IPS DF 6.9 (cell line): ENCODE measurements at regions not wholly inside any gene's neighbourhood (a gene's known extent, or its start where the extent isn't known, plus 50 kb on each side); places are given as distances from the start of the nearest gene placed in this dataset.
"Not testable (repeated sequence)": the region's sequence is repeated elsewhere in the genome, so short reads cannot be mapped to it uniquely, and the experiment has no call there.

ENCODE experiments used
- DNase-seq: peaks from one replicate; pipeline ENCODE4 v3.0.0-alpha.2; 2013; ENCODE audit warnings: low read depth, low spot score
- H3K27ac ChIP-seq: one replicate; pipeline ENCODE4 v1.5.1; 2013; ENCODE audit warnings: low read length, control low read depth
- H3K27me3 ChIP-seq: 2 replicates; pipeline ENCODE4 v1.6.1; 2013; ENCODE audit warnings: mild to moderate bottlenecking, low read length; ENCODE audit not compliant: control insufficient read depth, insufficient read depth
- H3K36me3 ChIP-seq: 2 replicates; pipeline ENCODE4 v1.6.1; 2013; ENCODE audit warnings: low read length; ENCODE audit not compliant: control insufficient read depth, insufficient read depth
- H3K4me1 ChIP-seq: 2 replicates; pipeline ENCODE4 v1.6.1; 2013; ENCODE audit warnings: low read length; ENCODE audit not compliant: control insufficient read depth, insufficient read depth
- H3K4me3 ChIP-seq: 2 replicates; pipeline ENCODE4 v1.5.1; 2013; ENCODE audit warnings: mild to moderate bottlenecking, low read length
- H3K9me3 ChIP-seq: 2 replicates; pipeline ENCODE4 v1.6.1; 2013; ENCODE audit warnings: low read length, inconsistent platforms; ENCODE audit not compliant: control insufficient read depth, insufficient read depth
- WGBS: extraction: QIAGEN DNeasy Blood & Tissue Kit; methylation state at CpG from one replicate; pipeline ENCODE4 v1.1.7; 2013; ENCODE audit warnings: mixed read lengths, missing lambda C conversion rate; ENCODE audit not compliant: insufficient read length, insufficient coverage; 5-methylcytosine and 5-hydroxymethylcytosine counted together

DNA sequence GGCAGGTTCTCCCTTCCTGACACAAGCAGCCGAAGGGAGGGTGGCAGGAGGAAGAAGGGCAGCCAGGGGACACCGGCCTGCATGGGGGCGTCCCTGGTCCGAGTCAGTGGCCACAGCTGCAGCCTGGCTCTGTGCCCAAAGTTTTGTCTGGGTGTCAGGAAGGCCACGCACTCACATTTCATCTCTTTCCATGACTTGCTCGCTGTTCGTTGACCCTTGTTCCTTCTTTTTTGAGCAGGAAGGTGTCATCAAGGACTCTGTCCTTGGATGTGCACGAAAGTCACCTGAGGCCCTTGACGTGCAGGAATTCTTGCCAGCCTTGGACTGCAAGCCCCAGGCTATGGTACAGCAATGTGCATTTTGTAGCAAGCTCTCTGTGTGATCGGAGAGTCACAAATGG lies 93.3 kb downstream of the TNFRSF13B start:
- no peak for DNase-seq
- H3K27ac ChIP-seq, result no peak overlapping the region
- H3K27me3 ChIP-seq, result no peaks in the 10 kb centered on the region
- H3K9me3 ChIP-seq, result no peaks in the 10 kb centered on the region
- H3K4me3 ChIP-seq, result no peak overlapping the region
- no CpG with 5 or more reads among the region's 10 CpGs for WGBS
- no peaks in the 10 kb centered on the region for H3K36me3 ChIP-seq
- H3K4me1 ChIP-seq, result no peaks in the 10 kb centered on the region

GRCh38 chr17:16878084-16878483 lies 93.8 kb downstream of the TNFRSF13B start:
- Histone ChIP-seq H3K4me1 (no peaks in the 10 kb centered on the region), H3K27ac (no peak overlapping the region), H3K27me3 (no peaks in the 10 kb centered on the region), H3K4me3 (no peak overlapping the region), H3K9me3 (no peaks in the 10 kb centered on the region), H3K36me3 (no peaks in the 10 kb centered on the region)
- no CpG with 5 or more reads among the region's 4 CpGs for WGBS
- DNase-seq, result no peak

- no CpG with 5 or more reads among the region's 1 CpG for WGBS
- H3K9me3 ChIP-seq, result no peaks in the 10 kb centered on the region
- no peak overlapping the region for H3K27ac ChIP-seq
- no peaks in the 10 kb centered on the region for H3K36me3 ChIP-seq
- no peaks in the 10 kb centered on the region for H3K4me1 ChIP-seq
- no peak overlapping the region for H3K4me3 ChIP-seq
- no peak for DNase-seq
- no peaks in the 10 kb centered on the region for H3K27me3 ChIP-seq
Observed at GRCh38 chr17:16877099-16877498, 94.8 kb downstream of the TNFRSF13B start.

DNA sequence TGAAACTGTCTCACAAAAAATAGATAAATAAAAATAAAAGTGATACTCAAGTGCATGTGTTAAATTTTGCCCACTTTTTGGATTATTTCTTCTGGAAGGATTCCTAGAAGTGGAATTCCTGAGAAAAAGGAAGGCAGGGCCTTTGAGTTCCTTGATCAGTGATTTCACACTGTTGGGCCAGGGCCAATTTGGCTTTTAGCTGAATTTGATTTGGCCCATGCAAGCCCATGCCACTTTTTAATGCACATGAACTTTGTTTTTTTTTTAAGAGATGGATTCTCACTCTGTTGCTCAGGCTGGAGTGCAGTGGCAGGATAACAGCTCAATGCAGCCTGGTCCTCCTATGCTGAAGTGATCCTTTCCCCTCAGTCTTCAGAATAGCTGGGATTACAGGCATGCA lies 96.3 kb downstream of the TNFRSF13B start:
- Histone ChIP-seq H3K36me3 (no peaks in the 10 kb centered on the region), H3K27ac (no peak overlapping the region), H3K4me3 (no peak overlapping the region), H3K4me1 (no peaks in the 10 kb centered on the region), H3K9me3 (no peaks in the 10 kb centered on the region), H3K27me3 (no peaks in the 10 kb centered on the region)
- DNase-seq, result no peak

GRCh38 chr17:16874216-16874615 lies 97.7 kb downstream of the TNFRSF13B start:
- H3K4me1 ChIP-seq, H3K36me3 ChIP-seq, H3K4me3 ChIP-seq, H3K27me3 ChIP-seq, H3K9me3 ChIP-seq, DNase-seq, H3K27ac ChIP-seq: not testable (repeated sequence)
- WGBS, result no CpG with 5 or more reads among the region's 12 CpGs

DNA sequence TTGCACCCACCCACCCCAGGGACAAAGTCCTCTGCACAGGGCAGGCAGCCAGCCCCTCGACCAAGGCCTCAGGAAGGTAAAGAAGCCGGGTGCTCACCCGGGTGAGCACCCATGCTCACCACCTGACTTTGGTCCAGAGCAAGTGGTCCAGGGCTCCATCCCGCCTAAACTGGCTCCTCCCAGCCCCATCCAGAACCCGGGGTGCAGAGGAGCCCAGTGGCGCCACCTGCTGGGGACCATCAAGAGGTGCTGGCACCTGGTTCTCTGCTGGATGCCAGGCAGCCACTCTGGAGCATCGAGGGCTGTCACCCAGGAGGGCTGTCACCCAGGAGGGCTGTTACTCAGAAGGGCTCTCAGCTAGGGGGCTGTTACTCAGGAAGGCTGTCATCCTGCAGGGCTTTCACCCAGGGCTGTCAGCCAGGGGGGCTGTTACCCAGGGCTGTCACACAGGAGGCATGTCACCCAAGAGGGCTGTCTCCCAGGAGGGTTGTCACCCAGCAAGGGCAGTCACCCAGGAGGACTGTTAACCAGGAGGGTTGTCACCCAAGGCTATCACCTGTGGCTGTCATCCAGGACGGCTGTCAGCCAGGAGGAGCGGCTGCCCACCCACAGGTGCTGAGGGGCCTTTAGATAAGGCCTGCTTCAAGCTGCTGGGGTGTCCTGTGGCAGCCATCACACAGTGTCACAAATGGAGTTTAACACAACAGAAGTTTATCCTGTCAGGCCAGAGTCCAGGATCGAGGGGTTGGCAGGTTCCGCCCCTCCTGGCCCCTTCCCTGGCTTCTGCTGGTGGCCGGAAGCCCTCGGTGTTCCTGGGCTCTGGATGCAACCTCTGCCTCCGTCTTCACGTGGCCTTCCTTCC lies 98.5 kb downstream of the TNFRSF13B start:
- WGBS, result no CpG with 5 or more reads among the region's 15 CpGs
- H3K27me3 ChIP-seq, result no peaks in the 10 kb centered on the region
- peak; percentile 31 for DNase-seq
- no peak overlapping the region for H3K27ac ChIP-seq
- no peak overlapping the region for H3K4me3 ChIP-seq
- H3K9me3 ChIP-seq, result no peaks in the 10 kb centered on the region
- H3K4me1 ChIP-seq, result no peaks in the 10 kb centered on the region
- no peaks in the 10 kb centered on the region for H3K36me3 ChIP-seq

- no peak for DNase-seq
- no peaks in the 10 kb centered on the region for H3K27me3 ChIP-seq
- H3K9me3 ChIP-seq, result no peaks in the 10 kb centered on the region
- no peaks in the 10 kb centered on the region for H3K36me3 ChIP-seq
- no peaks in the 10 kb centered on the region for H3K4me1 ChIP-seq
- no peak overlapping the region for H3K27ac ChIP-seq
- H3K4me3 ChIP-seq, result no peak overlapping the region
- no CpG with 5 or more reads among the region's 16 CpGs for WGBS
Observed at GRCh38 chr17:16872351-16873173, 99.4 kb downstream of the TNFRSF13B start.

DNA sequence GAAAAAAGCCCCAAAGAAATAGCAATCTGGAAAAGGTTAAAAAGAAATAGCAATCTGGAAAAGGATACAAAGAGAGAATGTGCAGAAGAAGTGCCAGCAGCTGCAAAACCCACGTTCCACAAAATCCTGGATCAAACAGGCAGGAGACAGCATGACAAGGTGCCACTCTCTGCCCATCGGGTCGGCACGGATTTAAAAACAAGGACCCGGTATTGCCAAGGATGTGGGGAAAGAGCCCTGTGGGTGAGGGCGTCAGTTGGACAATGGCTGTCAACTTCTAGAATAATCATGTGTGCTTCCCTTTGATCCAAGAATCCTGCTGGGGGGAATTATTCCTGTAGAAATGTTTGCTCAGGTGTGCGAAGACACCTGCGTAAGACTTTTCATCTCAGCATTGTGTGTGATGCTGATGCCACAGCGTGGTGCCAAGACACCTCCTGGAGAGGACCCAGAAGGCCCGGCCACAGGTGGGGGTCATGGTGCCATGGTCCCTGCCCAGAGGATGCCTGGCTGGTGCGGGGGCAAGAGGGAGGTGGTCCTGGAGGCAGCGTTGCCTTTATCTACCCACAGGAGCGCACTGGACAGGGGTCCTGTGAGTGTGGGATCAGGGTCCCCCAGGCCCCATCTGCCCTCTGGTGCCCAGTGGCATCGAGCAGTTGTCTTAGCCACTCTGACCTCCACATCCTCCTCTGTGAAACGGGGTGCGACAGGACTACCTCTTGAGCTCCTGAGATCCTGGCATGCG lies 100.3 kb downstream of the TNFRSF13B start:
- H3K36me3 ChIP-seq, H3K27me3 ChIP-seq, H3K4me1 ChIP-seq, H3K9me3 ChIP-seq, DNase-seq, H3K4me3 ChIP-seq, H3K27ac ChIP-seq: not testable (repeated sequence)
- WGBS, result no CpG with 5 or more reads among the region's 17 CpGs

DNA sequence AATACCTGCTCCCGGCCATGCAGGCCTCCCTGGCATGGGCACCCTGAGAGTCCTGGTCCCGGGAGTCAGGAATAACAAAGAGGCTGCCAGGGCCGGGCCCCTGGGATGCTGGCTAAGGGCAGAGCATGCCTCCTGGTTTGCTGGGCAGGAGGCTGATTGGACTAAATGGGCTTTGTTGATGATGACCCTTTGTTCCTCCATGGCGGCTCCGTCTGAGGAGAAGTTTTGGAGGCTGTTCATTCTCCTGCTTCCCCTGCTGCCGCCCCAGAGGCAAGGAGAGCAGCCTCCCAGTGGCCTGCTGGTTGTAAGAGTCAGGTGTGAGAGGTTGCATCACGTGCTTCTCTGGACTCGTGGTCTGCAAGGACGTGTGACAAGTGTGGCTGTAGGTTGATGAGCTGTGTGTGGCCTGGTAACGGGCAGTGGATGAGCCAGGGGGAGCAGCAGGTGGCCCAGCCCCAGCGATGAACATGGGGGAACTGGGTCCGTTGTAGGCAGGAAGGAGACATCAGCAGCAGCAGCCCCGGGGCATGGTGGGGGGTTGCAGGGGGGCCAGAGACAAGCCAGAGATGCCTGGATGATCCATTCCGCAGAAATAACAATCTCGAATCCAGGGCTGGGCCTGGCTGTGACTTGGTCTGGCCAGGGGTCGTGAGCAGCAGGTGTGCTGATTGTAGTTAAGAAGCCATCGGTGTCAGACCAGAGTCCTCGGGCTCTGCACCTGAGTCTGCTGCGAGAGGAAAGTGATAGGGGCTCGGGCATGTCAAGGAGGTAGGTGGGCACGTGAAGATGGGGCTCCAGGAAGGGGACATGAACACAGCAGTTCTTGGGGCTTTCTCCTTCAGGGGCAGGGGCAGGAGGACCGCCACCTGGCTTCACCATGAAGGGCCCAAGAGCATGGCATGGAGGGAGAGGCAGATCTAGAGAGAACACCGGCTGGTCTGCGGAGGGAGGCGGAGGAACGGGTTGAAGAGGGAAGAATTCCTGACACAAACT lies 101.4 kb downstream of the TNFRSF13B start:
- Histone ChIP-seq H3K9me3 (no peaks in the 10 kb centered on the region), H3K4me3 (no peak overlapping the region), H3K36me3 (no peaks in the 10 kb centered on the region), H3K27me3 (no peaks in the 10 kb centered on the region), H3K27ac (no peak overlapping the region), H3K4me1 (no peaks in the 10 kb centered on the region)
- no peak for DNase-seq
- no CpG with 5 or more reads among the region's 26 CpGs for WGBS
